Kasumi-1 (cell line): ENCODE measurements at regions not wholly inside any gene's neighbourhood (a gene's known extent, or its start where the extent isn't known, plus 50 kb on each side); places are given as distances from the start of the nearest gene placed in this dataset.
"Not testable (repeated sequence)": the region's sequence is repeated elsewhere in the genome, so short reads cannot be mapped to it uniquely, and the experiment has no call there.

ENCODE experiments used
- DNase-seq, 2 experiments: peaks; one replicate each; lab custom pipeline; 2025; lab: John Stamatoyannopoulos, UW

GRCh38 chr15:53126144-53126543 lies 336.0 kb upstream of the ONECUT1 start:
- no peak for DNase-seq

DNA sequence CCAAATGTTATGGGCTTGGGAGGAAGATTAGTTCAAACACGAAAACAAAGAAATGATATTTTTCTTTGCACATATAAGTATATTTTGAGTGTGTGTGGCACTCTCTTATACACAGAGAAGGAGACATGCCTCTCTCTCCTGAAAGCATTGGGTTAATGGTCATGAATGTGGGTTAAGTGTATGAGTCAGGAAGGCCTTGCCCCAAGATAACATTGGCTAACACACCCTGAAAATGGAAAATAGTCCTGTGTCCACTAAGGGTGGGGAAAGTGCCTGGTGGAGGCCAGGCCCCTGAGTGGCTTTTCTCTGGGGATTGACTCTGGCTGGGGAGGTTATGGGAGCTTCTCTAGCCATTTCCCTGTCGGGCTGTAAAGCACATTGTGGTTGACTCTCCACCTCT lies 332.7 kb upstream of the ONECUT1 start:
- DNase-seq: no peak

DNA sequence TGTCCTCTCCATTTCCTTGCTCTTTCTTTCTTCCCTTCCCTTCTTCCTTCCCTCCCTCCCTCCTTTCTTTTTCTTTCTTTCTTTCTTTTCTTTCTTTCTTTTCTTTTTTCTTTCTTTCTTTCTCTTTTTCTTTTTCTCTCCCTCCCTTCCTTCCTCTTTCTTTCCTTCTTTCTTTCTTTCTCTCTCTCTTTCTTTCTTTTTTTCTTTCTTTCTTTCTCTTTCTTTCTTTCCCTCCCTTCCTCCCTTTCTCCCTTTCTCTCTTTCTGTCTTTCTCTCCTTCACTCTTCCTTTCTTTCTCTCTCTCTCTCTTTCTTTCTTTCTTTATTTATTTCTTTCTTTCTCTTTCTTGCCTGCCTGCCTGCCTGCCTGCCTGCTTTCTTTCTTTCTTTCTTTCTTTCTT lies 326.8 kb upstream of the ONECUT1 start:
- not testable (repeated sequence) for DNase-seq

DNA sequence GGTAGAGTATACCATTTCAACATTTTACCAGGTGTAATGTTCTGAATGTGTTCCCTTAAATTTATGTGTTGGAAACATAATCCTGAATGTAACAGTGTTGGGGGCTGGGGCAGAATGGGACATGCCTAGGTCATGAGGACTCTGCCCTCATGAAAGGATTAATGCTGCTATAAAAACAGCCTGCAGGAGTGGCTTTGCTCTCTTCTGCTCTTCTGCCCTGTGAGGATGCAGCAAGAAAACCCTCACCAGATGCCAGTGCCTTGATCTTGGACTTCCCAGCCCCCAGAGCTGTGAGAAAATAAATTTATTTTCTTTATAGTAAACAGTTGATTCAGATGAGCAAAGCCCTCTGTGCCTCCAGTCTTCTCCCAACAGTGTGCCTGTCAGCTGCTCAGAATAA lies 326.0 kb upstream of the ONECUT1 start:
- no peak for DNase-seq

GRCh38 chr15:53115563-53115962 lies 325.4 kb upstream of the ONECUT1 start:
- no peak for DNase-seq

DNA sequence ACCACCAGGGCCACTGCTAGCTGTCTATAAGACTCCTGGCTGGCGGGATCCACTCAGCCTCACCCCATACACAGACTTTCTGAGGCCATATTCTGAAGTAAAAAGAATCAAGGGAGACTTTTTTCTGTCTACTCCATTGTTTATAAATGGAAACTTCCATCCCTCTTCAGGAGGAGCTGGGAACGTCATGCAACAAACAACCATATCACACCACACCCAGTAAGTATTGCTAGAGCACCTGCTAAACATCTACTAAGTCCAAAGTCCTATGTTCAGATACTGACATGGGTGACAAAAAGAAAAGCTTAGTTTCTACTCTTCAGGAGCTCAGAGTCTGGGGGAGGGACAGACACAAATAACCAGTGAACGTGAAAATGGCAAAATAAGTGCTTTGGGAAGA lies 324.8 kb upstream of the ONECUT1 start:
- no peak for DNase-seq

GRCh38 chr15:53110999-53111398 lies 320.9 kb upstream of the ONECUT1 start:
- no peak for DNase-seq

DNA sequence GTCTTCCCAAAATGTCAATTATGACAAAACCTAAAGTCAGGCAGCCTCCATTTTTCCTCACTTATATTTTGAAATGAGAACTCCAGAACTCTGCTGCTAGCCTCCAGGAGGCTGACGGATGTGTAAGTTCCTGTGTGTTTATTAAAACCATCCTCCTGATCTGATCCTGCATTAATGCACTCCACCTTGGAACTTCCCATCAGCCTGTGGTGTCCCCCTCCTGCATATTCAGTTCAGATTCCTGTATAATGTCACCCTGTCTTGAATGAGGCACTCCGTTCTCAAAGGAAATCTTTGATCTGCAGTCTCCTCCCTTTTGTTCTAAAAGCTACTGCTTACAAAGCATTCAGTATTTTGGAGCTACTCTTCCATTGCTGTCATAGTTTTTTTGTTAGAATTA lies 318.2 kb upstream of the ONECUT1 start:
- DNase-seq: no peak

- no peak for DNase-seq
Observed at GRCh38 chr15:53107855-53108254, 317.7 kb upstream of the ONECUT1 start.

- DNase-seq: no peak
Observed at GRCh38 chr15:53106505-53107286, 316.6 kb upstream of the ONECUT1 start.

- DNase-seq: no peak
Observed at GRCh38 chr15:53102483-53102882, 312.3 kb upstream of the ONECUT1 start.

DNA sequence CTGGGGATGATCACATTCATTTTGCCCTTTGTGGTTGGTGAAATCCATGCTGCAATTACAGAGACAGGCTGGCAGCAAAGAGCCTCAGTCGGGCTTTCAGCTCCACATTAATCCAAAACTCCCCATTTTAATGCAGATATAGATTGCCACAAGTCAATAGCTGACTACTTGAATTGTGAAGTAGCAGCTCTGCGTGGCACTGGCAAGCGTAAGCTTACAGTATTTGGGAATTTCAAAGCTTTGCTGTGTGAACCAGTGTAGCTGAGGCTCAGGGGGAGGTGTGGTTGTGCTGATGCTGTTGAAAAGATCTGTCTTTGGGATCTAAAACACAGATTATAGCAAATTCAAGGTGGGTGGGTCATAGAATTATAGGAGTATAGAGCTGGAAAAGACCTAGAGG lies 290.3 kb upstream of the ONECUT1 start:
- no peak for DNase-seq

- no peak for DNase-seq
Observed at GRCh38 chr15:53074221-53074620, 284.1 kb upstream of the ONECUT1 start.

DNA sequence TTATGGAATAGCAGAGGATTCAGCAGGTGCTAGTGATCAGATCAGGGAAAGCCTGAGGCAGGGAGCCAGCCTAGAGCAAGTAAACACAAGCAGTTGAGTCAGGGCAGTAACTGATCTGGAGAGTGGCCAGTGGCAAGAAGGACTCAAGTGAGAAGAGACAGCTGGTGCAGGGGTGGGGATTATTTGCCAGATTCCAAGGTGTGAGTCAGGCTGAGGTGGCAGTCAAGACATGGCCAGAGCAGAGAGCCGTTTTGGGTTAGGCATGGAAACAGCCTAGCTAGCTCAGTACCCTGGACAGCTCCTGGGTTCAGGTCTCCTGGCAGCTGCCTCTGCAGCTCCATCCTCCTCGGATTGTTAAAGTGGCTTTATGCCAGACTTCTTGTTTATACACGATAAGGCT lies 281.9 kb upstream of the ONECUT1 start:
- DNase-seq: peak; percentile 27 to 49

DNA sequence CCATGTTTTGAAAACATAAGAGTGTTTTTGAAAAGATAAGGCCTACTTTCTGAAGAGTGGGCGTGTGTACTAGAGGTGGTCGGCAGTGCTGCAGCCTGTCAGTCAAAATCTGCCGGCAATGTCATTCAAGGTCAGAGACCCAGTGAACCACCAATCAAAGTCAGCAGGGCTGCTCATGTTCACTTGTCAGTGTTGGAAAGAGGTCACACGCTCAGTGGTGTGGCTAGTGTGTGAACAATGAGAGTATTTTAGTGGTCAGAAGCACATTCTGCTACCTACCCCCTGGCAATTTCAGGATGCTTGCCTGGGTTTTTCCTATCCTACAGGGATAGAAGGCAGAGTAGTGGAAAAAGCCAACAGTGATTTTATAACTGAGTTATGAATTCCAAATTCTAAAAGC lies 278.5 kb upstream of the ONECUT1 start:
- DNase-seq: no peak

DNA sequence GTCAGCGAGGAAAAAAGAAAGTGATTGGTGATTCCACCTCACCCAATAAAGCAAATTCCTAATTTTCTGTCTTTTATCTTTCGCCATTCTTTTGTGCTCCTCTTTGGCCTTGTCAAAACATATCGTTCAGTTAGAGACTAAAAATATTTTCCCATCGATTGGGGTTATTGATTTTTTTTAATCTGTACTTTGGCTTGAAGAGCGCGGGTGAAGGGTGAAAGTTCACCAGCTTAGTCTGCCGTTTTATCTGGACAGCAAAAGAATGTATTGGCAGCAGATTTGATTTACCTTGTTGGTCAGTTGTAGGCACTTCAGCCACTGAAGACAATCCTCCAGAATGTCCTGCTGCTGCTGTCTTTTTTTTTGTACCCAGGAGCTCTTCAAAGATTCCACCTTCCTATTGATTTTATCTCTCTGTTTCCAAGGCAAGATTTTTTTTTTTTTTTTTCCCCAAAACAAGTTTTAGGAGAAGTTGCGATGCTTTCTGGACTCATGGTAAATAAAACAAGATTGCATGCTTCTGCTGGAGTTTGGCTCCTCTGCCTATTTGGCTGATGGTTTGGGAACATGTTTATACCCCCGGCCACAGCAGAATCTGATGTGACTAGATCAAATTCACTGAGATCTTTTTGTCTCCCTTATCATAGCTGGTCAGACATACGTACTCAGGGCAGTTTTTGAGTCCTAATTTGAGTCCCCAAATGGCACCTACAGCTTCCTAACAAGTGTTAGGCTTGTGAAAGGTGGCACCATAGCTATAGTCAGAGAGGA lies 269.3 kb upstream of the ONECUT1 start:
- no peak for DNase-seq

- no peak for DNase-seq
Observed at GRCh38 chr15:53046153-53046790, 256.1 kb upstream of the ONECUT1 start.

- no peak for DNase-seq
Observed at GRCh38 chr15:53038655-53038941, 248.5 kb upstream of the ONECUT1 start.

GRCh38 chr15:53037904-53038654 lies 247.9 kb upstream of the ONECUT1 start:
- DNase-seq: no peak

DNA sequence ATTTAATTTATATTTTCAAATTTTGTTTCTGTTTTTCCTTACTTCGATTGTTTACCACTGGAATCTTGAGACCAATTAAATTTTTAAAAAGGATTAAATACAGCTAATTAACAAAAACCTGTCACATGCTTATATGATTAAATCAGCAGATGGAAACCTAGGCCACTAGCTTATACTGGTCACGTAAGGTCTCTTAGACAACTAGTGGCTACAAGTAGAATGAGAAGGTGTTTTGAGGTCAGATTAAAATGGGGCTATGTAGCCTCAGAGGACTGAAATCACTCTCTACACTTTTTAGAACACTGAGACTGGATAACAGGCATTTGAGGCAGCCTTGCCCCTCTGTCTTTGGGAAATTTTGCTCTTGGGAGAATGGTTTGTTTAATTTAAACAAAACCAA lies 246.5 kb upstream of the ONECUT1 start:
- DNase-seq: no peak

GRCh38 chr15:53034767-53035245 lies 244.7 kb upstream of the ONECUT1 start:
- DNase-seq: no peak

DNA sequence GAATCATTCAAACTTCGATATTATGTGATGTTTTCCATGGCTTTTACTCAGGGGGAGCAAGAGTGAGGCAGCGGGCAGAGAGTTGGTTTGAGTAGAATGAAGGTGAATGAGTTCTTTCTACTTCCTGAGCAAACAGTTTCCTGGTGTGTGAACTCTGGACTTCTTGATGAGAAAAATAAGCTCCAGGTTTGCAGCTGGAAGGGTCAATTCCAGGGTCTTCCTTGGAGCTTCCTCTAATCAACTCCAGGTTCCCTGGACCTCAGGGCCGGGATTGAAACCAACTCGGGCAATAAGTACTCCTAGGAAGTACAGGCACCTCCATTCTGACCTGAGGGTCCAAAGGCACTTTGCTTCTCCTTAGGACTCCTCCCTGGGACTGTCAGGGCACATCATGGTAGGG lies 243.6 kb upstream of the ONECUT1 start:
- no peak for DNase-seq
